ENCODE measurements at regions not wholly inside any gene's neighbourhood (a gene's known extent, or its start where the extent isn't known, plus 50 kb on each side); places are given as distances from the start of the nearest gene placed in this dataset.

GRCh38 chr15:99481113-99481950 lies 84.5 kb upstream of the MEF2A start:
- no peak for ATAC-seq (ENCODE audit: low FRiP score)
- no peak for DNase-seq (ENCODE audit: low spot score)
- no peak for TF ChIP-seq CTCF (IDR thresholded peaks at IDR 0.05)

GRCh38 chr15:99481951-99482230 lies 83.9 kb upstream of the MEF2A start:
- no peak for ATAC-seq (ENCODE audit: low FRiP score)
- DNase-seq (ENCODE audit: low spot score) = no peak
- TF ChIP-seq CTCF (IDR thresholded peaks at IDR 0.05) = no peak

- no peak for TF ChIP-seq CTCF (IDR thresholded peaks at IDR 0.05)
- no peak for DNase-seq (ENCODE audit: low spot score)
- no peak for ATAC-seq (ENCODE audit: low FRiP score)
Measured at GRCh38 chr15:99482993-99483392, 82.8 kb upstream of the MEF2A start.

GRCh38 chr15:99485153-99485961 lies 80.4 kb upstream of the MEF2A start:
- DNase-seq (ENCODE audit: low spot score) (no peak), ATAC-seq (ENCODE audit: low FRiP score) (no peak)
- no peak for TF ChIP-seq CTCF (IDR thresholded peaks at IDR 0.05)

GRCh38 chr15:99485992-99486370 lies 79.8 kb upstream of the MEF2A start:
- DNase-seq (ENCODE audit: low spot score) (no peak), ATAC-seq (ENCODE audit: low FRiP score) (peak; percentile 44)
- no peak for TF ChIP-seq CTCF (IDR thresholded peaks at IDR 0.05)

GRCh38 chr15:99486371-99487336 lies 79.1 kb upstream of the MEF2A start:
- TF ChIP-seq CTCF (IDR thresholded peaks at IDR 0.05) = no peak
- ATAC-seq (ENCODE audit: low FRiP score) (peak; percentile 79), DNase-seq (ENCODE audit: low spot score) (no peak)

Measured in omental fat pad (tissue), 3 donors.